ENCODE measurements at regions not wholly inside any gene's neighbourhood (a gene's known extent, or its start where the extent isn't known, plus 50 kb on each side); places are given as distances from the start of the nearest gene placed in this dataset.

DNA sequence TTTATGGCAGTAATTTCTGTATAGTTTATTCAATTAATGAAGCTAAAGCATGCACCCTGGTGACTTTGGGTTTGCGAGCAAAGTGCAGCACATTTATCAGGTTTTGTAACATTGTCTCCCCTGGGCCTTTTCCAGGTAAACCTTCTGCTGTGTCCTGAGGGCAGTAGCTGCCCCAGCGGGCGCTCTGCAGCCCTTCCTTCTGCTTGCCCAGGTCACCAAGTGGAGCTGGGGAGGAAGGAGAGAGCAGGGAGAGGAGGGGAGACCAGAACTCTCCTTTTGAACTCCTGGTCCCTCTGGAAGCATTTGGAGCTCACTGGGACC, 145.6 kb downstream of the DLL1 start:
- H3K9me3 Mint-ChIP-seq (ENCODE audit: unreplicated experiment): peaks cover 10% of the 10 kb centered on the region
- no peak overlapping the region for H3K27ac ChIP-seq (ENCODE audit: low read depth, low read length)
- DNase-seq (ENCODE audit: low read depth) (no peak), FAIRE-seq (no peak)
- H4K20me1 ChIP-seq (ENCODE audit: insufficient read depth, low read length): no peaks in the 10 kb centered on the region
- no peaks in the 10 kb centered on the region for H3K27me3 ChIP-seq (ENCODE audit: insufficient read depth, low read length)
- TF ChIP-seq, protein P1, sequence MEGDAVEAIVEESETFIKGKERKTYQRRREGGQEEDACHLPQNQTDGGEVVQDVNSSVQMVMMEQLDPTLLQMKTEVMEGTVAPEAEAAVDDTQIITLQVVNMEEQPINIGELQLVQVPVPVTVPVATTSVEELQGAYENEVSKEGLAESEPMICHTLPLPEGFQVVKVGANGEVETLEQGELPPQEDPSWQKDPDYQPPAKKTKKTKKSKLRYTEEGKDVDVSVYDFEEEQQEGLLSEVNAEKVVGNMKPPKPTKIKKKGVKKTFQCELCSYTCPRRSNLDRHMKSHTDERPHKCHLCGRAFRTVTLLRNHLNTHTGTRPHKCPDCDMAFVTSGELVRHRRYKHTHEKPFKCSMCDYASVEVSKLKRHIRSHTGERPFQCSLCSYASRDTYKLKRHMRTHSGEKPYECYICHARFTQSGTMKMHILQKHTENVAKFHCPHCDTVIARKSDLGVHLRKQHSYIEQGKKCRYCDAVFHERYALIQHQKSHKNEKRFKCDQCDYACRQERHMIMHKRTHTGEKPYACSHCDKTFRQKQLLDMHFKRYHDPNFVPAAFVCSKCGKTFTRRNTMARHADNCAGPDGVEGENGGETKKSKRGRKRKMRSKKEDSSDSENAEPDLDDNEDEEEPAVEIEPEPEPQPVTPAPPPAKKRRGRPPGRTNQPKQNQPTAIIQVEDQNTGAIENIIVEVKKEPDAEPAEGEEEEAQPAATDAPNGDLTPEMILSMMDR (IDR thresholded peaks at IDR 0.05; ENCODE audit: insufficient read depth, low read depth, low read length): no peak
- H3K4me2 ChIP-seq (ENCODE audit: low read length): no peak overlapping the region
- no peak overlapping the region for H3K4me3 Mint-ChIP-seq (ENCODE audit: unreplicated experiment)
- no peak overlapping the region for H3K4me3 ChIP-seq (ENCODE audit: insufficient read depth, low read depth, low read length)
- peaks cover 53% of the 10 kb centered on the region for H3K27me3 Mint-ChIP-seq (ENCODE audit: low read depth, unreplicated experiment)
- no peak overlapping the region for H3K27ac Mint-ChIP-seq (ENCODE audit: unreplicated experiment)
- H3K9ac ChIP-seq (ENCODE audit: low read length): no peak overlapping the region
- H3K36me3 ChIP-seq (ENCODE audit: insufficient read depth, low read length): no peaks in the 10 kb centered on the region
- H3K9me3 ChIP-seq (ENCODE audit: insufficient read depth, low read depth, low read length): peaks cover 9% of the 10 kb centered on the region
- no peaks in the 10 kb centered on the region for H3K4me1 ChIP-seq (ENCODE audit: insufficient read depth, low read length)
- no peak overlapping the region for H2AFZ ChIP-seq (ENCODE audit: low read depth, low read length)
- no peaks in the 10 kb centered on the region for H3K36me3 Mint-ChIP-seq (ENCODE audit: low read depth, unreplicated experiment)
- no peaks in the 10 kb centered on the region for H3K79me2 ChIP-seq (ENCODE audit: insufficient read depth, low read length)
- H3K4me1 Mint-ChIP-seq (ENCODE audit: low read depth, unreplicated experiment): peaks cover 10% of the 10 kb centered on the region

DNA sequence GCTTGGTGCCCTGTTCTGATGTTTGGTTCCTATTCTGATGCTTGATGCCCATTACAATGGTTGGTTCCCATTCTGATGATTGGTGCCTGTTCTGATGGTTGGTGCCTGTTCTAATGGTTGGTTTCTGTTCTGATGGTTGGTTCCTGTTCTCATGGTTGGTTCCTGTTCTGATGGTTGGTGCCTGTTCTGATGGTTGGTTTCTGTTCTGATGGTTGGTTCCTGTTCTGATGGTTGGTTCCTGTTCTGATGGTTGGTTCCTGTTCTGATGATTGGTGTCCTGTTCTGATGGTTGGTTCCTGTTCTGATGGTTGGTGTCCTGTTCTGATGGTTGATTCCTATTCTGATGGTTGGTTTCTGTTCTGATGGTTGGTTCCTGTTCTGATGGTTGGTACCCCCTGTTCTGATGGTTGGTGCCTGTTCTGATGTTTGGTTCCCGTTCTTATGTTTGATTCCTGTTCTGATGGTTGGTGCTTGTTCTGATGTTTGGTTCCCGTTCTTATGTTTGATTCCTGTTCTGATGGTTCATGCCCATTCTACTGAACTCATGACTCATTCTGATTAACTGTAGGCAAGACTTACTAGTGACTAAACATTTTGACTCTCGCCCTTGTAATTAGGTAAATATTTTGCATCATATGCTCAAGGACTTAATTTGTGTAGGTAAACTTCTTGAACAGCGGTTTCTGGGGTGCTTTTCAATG, 146.2 kb downstream of the DLL1 start:
- no peak for FAIRE-seq
- peaks cover 10% of the 10 kb centered on the region for H3K4me1 Mint-ChIP-seq (ENCODE audit: low read depth, unreplicated experiment)

More for the DNA sequence above, 146.2 kb downstream of the DLL1 start:
- no peaks in the 10 kb centered on the region for H3K27me3 ChIP-seq (ENCODE audit: insufficient read depth, low read length)
- TF ChIP-seq, protein P1 (IDR thresholded peaks at IDR 0.05; ENCODE audit: insufficient read depth, low read depth, low read length): no peak
- no peak for TF ChIP-seq EZH2 (IDR thresholded peaks at IDR 0.05; ENCODE audit: insufficient read depth, low read length)
- H3K36me3 ChIP-seq (ENCODE audit: insufficient read depth, low read length): no peaks in the 10 kb centered on the region
- H3K4me2 ChIP-seq (ENCODE audit: low read length): no peak overlapping the region
- H3K36me3 Mint-ChIP-seq (ENCODE audit: low read depth, unreplicated experiment): peaks cover under 1% of the 10 kb centered on the region
- no peaks in the 10 kb centered on the region for H3K4me1 ChIP-seq (ENCODE audit: insufficient read depth, low read length)
- no peak overlapping the region for H3K9ac ChIP-seq (ENCODE audit: low read length)
- H3K9me3 ChIP-seq (ENCODE audit: insufficient read depth, low read depth, low read length): peaks cover 9% of the 10 kb centered on the region
- no peaks in the 10 kb centered on the region for H3K79me2 ChIP-seq (ENCODE audit: insufficient read depth, low read length)
- H4K20me1 ChIP-seq (ENCODE audit: insufficient read depth, low read length): no peaks in the 10 kb centered on the region
- H3K27ac Mint-ChIP-seq (ENCODE audit: unreplicated experiment): no peak overlapping the region
- peaks cover 53% of the 10 kb centered on the region for H3K27me3 Mint-ChIP-seq (ENCODE audit: low read depth, unreplicated experiment)
- no peak overlapping the region for H2AFZ ChIP-seq (ENCODE audit: low read depth, low read length)
- no peak overlapping the region for H3K4me3 ChIP-seq (ENCODE audit: insufficient read depth, low read depth, low read length)
- no peak for DNase-seq (ENCODE audit: low read depth)
- no peak overlapping the region for H3K4me3 Mint-ChIP-seq (ENCODE audit: unreplicated experiment)
- H3K27ac ChIP-seq (ENCODE audit: low read depth, low read length): no peak overlapping the region
- H3K9me3 Mint-ChIP-seq (ENCODE audit: unreplicated experiment): peaks cover 11% of the 10 kb centered on the region

Data from astrocyte (in vitro differentiated cells and primary cell).